ENCODE measurements at regions not wholly inside any gene's neighbourhood (a gene's known extent, or its start where the extent isn't known, plus 50 kb on each side); places are given as distances from the start of the nearest gene placed in this dataset.

GRCh38 chr15:79164465-79164864 lies 73.9 kb upstream of the RASGRF1 start:
- TF ChIP-seq ZNF792 (CRISPR knock-in tag; IDR thresholded peaks at IDR 0.05) (no peak), MAX (IDR thresholded peaks at IDR 0.05) (no peak), USF2 (IDR thresholded peaks at IDR 0.05; ENCODE audit: low read depth, low read length) (no peak), USF2 (CRISPR knock-in tag; IDR thresholded peaks at IDR 0.05; ENCODE audit: borderline replicate concordance) (no peak), ZNF569 (CRISPR knock-in tag; IDR thresholded peaks at IDR 0.05; ENCODE audit: borderline replicate concordance) (no peak), BHLHE40 (IDR thresholded peaks at IDR 0.05; ENCODE audit: low read length) (no peak), ZC3H13 (CRISPR knock-in tag; IDR thresholded peaks at IDR 0.05) (no peak), BRD4 (CRISPR knock-in tag; IDR thresholded peaks at IDR 0.05) (no peak), DRAP1 (CRISPR knock-in tag; IDR thresholded peaks at IDR 0.05) (no peak), ZNF574 (CRISPR knock-in tag; IDR thresholded peaks at IDR 0.05) (no peak), STAT5B (CRISPR knock-in tag; IDR thresholded peaks at IDR 0.05) (no peak)
- TF ChIP-seq, protein P1, sequence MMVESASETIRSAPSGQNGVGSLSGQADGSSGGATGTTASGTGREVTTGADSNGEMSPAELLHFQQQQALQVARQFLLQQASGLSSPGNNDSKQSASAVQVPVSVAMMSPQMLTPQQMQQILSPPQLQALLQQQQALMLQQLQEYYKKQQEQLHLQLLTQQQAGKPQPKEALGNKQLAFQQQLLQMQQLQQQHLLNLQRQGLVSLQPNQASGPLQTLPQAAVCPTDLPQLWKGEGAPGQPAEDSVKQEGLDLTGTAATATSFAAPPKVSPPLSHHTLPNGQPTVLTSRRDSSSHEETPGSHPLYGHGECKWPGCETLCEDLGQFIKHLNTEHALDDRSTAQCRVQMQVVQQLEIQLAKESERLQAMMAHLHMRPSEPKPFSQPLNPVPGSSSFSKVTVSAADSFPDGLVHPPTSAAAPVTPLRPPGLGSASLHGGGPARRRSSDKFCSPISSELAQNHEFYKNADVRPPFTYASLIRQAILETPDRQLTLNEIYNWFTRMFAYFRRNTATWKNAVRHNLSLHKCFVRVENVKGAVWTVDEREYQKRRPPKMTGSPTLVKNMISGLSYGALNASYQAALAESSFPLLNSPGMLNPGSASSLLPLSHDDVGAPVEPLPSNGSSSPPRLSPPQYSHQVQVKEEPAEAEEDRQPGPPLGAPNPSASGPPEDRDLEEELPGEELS (CRISPR knock-in tag; IDR thresholded peaks at IDR 0.05): no peak

Data from HepG2 (cell line).